Activated gamma-delta T cell treated with Interleukin-2 at 50 U/mL for 16 hours (primary cell): ENCODE measurements at regions not wholly inside any gene's neighbourhood (a gene's known extent, or its start where the extent isn't known, plus 50 kb on each side); places are given as distances from the start of the nearest gene placed in this dataset.
"Not testable (repeated sequence)": the region's sequence is repeated elsewhere in the genome, so short reads cannot be mapped to it uniquely, and the experiment has no call there.

Experiments
- DNase-seq: peaks from one replicate; pipeline ENCODE4 v3.0.0-alpha.2; 2020

DNA sequence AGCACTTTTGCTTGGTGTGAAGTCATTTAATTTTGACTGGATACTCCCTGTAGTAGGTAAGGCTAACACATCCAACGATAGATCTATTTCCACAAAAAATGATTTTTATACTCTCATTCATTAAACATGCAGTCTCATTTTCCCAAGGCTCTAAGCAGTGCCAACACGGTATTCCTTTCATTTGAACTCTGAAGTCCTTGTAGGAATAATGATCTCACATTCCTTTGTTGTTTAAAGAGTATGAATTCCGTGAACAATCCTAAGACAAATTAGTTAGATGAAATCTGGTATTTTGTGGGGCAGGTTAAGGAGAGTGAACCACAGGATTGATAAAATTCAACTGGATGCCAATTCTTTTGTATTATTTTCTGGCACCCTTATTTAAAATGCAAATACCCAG is 66.6 kb downstream of the LACC1 start:
- no peak for DNase-seq

DNA sequence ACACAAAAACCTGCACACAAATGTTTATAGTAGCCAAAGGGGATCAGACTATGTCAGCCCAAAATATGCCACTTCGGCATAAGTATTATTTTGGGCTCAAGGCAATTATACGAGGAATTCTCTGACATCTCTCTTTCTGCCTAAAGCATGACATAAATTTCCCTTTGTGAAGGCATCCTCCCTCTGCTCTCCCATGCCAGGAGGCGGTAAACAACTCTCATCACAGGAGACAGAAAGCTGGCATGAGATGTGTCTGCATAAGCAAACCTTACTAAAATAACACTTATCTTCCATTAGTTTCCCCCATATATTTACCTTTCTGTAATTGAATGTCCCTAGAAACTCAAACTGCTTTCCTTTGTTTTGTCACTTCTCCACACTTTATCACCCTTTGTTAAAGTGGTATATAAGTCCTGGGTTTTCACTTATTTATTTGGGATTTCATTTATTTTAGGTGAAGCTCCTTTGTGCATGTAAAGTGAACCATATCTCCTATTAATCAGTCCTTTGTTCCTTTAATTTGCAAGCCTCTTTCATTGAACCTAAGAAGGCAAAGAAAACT is 68.3 kb downstream of the LACC1 start:
- DNase-seq: no peak

DNA sequence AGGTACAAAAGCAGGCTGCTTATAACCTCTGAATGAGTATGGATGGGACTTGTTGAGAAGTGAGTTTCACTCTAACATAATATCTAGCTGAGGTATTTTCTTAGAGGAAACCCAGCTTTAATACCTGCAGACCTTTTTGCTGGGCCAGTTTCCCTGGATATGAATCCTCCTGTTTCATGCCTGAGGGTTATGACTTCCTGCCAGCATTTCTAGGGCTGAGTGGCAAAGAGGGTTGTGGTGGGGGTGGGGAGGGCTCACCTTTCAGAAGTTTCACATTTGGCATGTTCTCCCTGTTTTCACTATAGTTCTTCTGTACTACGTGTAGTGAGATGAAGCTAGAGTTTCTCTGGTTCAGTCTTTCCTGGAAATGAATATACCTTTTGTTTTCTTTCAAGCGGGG is 73.7 kb downstream of the LACC1 start:
- DNase-seq: no peak

GRCh38 chr13:43956975-43957374 is 77.3 kb downstream of the LACC1 start:
- DNase-seq: not testable (repeated sequence)

DNA sequence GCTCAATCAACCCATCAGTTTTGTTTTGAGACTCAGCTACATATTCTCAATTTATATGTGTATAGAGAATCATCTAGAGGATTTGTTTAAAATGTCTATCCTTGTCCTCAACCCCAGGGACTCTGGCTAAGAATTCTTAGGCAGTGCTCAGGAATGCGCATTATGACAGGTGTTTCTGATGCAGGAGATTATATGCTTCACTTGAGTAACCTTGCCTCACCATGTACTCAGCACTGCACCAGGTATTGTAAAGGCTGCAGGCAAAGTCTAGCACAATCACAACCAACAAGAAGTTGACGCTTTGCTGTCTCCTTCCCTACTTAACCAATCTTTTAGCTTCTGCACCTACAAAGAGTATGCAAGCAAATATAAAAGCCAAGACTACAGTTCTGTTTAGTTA is 79.6 kb downstream of the LACC1 start:
- DNase-seq: no peak

DNA sequence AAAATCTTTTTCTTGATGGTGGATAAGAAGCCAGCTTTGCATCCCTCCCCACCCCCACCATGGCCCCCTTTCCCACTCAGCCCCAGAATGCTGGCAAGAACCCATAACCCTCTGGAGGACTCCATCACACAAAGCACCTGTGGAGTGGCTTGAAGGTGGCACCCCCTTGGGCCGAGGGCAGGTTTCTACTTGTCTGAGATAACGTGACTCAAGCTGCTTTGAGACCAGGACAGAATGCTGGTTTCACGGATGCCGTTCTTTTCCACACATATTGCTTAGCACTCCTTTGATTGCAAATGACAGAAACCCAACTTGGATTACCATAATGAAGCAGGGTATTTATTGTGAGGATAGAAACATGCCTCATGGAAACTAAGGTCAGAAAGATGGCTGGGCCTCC is 82.2 kb downstream of the LACC1 start:
- no peak for DNase-seq

- no peak for DNase-seq
Measured at GRCh38 chr13:43963726-43964125, 84.0 kb downstream of the LACC1 start.

- no peak for DNase-seq
Measured at GRCh38 chr13:43964698-43965458, 85.2 kb downstream of the LACC1 start.

DNA sequence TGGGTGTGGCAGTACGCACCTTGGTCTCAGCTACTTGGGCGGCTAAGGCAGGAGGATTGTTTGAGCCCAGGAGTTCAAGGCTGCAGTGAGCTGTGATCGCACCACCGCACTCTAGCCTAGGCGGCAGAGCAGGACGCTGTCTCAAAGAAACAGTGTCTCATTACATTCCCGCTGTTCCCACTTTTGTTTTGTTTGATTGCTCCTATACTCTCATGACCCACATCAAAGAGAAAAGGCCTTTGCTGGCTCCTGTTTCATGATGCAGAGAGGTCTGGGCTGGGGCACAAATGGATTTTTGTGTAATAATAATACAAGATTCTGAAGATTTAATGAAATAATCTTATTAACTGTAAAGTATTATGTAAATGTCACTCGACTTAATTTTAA is 85.7 kb downstream of the LACC1 start:
- no peak for DNase-seq

GRCh38 chr13:43968251-43968942 is 88.7 kb downstream of the LACC1 start:
- not testable (repeated sequence) for DNase-seq

GRCh38 chr13:43968943-43969690 is 89.4 kb downstream of the LACC1 start:
- DNase-seq: not testable (repeated sequence)

- not testable (repeated sequence) for DNase-seq
Measured at GRCh38 chr13:43969919-43970318, 90.2 kb downstream of the LACC1 start.

DNA sequence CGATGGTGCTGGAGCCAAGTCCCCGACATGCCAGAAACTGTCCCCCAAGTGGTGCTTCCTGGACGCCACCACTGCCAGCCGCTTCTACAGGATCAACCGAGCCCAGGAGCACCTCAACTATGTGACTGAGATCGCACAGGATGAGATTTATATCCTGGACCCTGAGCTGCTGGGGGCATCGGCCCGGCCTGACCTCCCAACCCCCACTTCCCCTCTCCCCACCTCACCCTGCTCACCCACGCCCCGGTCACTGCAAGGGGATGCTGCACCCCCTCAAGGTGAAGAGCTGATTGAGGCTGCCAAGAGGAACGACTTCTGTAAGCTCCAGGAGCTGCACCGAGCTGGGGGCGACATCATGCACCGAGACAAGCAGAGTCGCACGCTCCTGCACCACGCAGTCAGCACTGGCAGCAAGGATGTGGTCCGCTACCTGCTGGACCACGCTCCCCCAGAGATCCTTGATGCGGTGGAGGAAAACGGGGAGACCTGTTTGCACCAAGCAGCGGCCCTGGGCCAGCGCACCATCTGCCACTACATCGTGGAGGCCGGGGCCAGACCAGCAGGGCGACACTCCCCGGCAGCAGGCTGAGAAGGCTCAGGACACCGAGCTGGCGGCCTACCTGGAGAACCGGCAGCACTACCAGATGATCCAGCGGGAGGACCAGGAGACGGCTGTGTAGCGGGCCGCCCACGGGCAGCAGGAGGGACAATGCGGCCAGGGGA is 91.0 kb downstream of the LACC1 start:
- DNase-seq: not testable (repeated sequence)

- not testable (repeated sequence) for DNase-seq
Measured at GRCh38 chr13:43971324-43971723, 91.6 kb downstream of the LACC1 start.

DNA sequence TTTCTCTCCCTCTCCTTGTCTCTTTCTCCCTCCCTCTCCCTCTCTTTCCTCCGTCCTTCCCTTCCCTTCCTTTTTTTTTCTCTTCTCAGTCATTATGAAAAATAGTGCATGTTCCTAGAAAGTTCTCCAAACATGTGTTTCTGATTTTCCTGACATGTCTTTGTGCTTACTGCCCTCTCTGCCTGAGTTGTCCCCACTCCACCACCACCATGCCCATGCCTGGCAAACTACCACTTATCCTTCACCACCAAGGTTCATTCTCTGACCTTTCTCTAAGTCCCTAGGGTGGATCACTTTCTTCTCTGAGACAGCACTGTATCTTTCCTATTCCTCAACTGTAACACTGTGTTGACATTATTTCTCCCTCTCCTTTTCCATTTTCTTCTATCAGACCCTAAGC is 98.2 kb downstream of the LACC1 start:
- no peak for DNase-seq

- no peak for DNase-seq
Measured at GRCh38 chr13:43978688-43979087, 99.0 kb downstream of the LACC1 start.

DNA sequence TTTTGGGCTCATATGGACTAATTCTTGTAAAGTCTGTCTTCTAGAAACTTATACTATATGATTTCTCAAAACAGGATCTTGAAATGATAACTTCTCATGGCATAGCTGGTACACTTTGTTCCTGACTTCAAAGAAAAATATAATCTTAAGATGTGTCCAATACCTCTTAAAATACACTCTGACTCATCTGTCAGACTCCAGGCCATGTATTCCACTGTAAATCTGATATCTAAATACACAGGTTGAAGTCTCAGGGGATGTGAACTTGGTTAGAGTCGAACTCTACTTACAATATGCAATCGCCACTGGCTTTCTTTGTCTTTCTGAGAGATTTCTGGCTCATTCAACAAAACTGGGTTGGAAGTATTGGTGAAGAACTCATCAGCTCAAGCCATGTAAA is 99.8 kb downstream of the LACC1 start:
- DNase-seq: no peak

- DNase-seq: no peak
Measured at GRCh38 chr13:43980587-43980986, 100.9 kb downstream of the LACC1 start.

- no peak for DNase-seq
Measured at GRCh38 chr13:43981091-43981490, 101.4 kb downstream of the LACC1 start.

DNA sequence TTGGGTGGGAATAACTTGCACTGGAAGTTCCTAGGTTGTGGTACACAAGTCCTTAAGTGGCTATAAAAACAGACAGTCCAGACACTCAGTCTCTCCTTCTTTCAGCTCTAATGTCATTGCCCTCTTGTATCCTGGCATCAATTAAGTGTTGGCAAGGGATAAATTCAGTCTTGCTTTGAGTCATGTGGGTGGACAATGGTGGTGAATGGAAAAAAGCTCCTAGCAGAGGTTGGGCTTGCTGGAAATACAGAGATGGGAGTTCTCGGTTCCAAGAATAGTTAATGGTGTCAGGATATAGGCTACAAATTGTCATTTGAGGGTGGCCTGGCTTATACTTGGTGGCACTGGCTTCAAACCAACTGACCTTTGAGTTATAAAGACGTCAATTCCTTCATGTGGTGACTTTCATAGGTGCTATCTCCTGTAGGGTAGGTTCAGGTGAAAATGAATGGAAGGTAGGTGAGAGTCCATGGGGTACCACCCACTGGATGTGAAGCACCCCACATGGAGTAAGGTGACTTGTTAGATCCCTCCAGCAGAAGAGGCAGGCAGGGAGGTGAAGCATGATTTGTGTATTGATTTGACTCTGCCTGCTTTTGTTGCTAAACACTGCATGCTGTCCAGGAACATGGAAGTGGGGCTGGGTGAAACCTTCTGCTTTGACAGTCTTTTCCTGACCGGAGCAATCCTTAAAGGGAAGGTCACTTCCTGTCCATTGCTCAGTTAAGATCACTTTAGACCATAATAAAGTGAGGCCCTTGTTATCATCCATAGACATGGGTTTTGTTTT is 102.0 kb downstream of the LACC1 start:
- no peak for DNase-seq

DNA sequence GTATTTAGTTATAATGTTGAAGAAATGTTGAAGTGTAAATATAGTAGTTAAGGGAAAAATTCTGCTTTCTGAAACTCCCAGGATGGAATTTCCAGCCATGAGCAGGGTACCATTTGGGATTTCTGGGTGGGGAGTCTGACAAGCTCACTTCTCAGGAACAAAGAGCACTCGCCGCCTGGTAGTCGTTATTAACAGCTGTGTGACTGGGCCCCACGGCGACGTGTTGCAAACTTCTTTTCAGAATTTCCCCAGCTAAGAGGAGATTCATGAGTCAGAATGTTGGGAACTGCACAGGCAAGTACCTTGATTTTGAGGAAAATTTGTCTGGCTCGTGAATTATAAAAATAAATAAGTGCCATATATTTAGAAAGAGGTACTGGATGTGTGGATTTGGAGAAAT is 103.7 kb downstream of the LACC1 start:
- DNase-seq: no peak

- no peak for DNase-seq
Measured at GRCh38 chr13:43984292-43984691, 104.6 kb downstream of the LACC1 start.
